ENCODE measurements at regions not wholly inside any gene's neighbourhood (a gene's known extent, or its start where the extent isn't known, plus 50 kb on each side); places are given as distances from the start of the nearest gene placed in this dataset.
"Not testable (repeated sequence)": the region's sequence is repeated elsewhere in the genome, so short reads cannot be mapped to it uniquely, and the experiment has no call there.

DNA sequence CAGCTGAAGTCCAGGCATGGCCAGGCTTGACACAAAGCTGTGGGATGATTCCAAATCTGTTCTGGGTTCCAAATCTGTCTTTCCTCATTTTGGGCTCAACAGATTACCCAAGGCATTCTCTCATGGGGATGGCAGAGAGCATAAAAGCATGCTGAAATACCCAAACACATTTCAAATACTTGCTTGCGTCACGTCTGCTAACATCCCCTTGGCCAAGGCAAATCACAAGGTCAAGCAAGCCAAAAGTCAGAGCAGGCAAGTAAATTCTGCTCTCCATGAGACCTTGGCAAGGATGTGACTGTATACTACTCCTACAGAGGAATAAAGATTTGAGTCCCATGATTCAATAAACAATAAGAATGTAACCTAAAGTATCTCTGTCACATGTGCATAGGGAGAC, 306.7 kb downstream of the EPB41L4A start:
- no peak for DNase-seq

DNA sequence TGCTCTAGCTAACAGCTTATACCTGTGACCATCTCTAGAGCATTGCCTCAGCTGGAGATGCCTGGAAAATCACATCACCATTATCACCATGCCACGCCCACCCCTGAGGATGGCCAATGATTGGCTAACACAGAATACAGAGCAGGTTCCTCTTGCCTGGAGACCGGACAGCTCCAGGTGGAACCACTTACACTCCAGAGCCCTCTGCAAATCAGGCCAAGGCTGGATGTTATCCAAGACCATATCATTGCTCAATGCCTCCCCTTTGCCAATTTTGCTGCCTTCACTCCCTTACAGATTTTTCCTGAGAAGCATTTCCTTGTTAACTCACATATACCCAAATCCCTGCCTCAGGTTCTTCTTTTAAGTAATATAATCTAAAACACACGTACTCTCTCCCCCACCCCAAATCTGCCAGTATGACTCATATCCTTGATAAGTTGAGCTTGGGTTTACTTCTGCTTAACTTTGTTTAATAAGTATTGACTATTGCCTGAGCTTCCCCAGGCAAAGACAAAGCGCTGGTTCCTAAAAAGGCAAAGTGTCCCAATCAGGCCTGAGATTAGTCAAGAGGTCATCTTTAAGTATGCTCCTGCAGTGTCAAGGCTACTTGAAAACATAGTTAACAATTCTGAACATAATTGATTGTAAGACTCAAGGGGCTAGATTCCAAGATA, 309.6 kb downstream of the EPB41L4A start:
- no peak for DNase-seq

DNA sequence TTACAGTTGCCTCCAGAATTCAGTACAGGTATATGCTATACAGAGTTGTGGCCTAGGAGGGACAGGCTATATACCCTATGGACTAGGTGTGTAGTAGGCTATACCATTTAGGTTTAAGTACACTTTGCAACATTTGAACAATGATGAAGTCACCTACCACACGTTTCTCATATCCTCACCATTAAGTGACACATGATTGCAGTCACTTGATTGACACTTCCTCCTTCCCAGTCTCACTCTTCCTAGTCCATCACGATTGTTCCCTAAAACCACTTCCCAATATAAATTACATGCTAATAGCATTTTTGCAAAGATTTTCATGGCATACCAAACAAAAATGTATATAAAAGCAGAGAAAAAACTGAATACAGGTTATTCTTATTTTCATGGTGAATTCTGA, 312.2 kb downstream of the EPB41L4A start:
- DNase-seq, result no peak

DNA sequence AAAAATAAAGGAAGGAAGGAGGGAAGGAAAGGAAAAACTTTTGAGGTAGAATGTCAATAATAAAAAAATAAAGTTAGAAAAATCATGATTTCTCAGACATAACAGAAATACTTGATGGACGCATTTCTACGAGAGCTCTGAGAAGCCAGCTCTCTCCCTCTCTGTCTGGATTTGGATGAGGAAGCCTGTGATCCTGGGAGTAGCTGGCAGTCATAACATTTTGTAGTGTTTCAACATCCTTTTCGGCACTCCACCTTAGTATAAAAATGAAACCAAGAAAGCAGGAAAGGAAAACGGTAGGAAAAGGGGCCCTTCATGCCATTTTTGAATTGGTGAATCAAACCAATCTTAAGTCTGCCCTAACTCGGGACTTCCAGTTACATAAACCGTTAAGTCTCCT, 321.3 kb downstream of the EPB41L4A start:
- no peak for DNase-seq

DNA sequence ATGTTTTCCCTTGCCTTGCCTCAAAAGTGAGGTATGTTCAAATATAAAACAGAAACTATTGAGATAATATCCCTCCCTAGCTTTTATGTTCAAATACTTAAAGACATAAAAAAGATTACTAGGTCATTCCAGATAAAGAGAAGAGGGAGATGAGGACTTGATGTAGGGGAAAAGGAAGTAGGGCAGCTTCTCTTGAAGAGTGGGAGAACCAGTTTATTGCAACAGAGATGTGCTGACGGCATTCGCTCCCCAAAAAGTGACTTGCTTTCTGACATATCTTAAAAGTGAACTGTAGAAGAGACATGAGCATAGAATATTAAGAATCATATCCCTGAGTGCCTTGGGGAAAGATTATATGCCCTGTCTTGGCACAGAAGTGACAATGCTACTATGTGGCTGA, 330.2 kb upstream of the NREP start:
- DNase-seq, result no peak

DNA sequence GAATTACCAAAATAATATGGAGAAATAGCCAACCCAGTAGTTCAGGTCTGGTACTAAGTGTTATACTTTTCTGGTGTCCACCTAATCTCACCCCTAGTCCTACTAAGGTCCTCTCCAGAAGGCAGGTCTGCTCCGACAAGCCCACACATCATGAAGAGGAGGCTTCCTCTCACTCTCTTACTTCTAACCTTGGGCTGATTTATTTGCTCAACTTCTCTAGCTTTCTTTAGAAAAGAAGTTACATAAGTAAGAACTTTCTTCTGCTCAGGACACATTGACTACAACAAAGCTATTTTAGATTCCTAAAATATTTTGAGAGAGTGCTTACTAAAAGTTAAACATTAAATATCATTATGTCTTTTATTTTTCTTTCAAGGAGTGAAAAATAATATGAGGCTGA, 329.7 kb upstream of the NREP start:
- DNase-seq, result no peak

DNA sequence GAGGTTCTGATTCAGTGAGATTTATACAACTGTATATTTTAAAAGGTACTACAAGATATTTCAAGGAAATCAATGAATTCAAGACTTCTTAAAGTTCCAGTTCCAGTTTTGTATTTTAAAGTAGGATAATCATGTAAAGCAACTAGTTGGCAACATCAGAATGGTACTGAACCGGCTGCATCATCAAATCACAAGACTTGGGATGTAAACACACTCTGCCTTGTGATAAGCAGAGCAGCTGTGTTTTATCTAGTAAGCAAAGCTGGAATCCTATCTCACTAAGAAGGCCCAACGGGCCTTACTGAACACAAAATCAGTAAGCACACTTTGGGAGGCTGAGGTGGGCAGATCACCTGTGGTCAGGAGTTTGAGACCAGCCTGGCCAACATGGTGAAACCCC, 327.2 kb upstream of the NREP start:
- no peak for DNase-seq

DNA sequence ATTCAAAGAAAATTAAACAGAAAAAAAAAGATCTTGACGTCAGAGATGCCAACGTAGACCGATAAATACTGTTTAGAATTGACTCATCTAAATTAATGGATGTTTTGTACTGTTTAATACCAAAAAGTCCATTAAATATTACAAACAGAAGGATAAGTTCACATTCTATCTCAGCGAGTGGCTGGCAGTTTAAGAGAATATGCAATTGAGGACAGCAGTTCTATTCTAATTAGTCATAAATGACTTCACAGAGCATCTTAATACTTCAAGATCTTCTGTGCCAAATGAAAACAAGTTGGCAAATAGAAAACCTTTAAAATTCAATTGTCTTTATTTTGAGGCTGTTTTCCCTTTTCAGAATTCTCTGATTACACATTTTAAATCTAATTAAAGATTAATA, 326.6 kb upstream of the NREP start:
- DNase-seq, result no peak

DNA sequence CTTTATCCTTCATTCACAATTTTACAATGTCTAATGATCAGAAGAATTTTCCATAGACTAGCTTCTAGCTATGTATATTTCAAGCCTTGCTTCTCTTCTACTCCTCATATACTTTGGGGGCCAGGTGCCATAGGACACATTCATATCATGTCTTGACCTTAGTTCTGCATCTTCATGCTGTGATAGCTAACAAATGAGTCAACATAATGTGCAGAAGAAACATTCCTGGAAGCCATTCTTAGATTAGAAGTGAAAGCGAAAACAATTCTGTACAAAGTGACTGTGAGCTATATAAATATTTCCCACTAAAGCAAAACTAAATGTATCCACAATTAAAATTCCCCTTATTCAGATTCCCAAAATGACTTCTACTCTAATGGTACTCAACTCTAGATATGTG, 320.2 kb upstream of the NREP start:
- DNase-seq, result no peak

DNA sequence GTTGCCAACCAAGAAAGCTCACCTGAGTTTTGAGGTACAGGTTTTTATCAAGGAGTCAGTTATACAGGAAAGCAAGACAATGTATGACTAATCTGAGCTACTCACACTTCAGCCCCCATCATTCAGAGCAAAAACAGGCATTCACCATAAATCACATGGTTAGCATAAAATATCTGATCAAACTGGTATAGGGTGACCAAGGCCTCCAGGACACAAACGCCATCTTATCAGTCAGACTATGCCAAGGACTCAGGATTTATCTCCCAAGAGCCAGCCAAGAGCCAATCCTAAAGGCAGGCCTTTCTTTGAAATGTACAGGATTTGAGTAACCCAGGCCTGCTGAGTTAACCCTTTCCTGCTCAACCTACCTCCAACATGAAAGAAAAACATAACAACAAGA, 313.0 kb upstream of the NREP start:
- DNase-seq, result no peak

DNA sequence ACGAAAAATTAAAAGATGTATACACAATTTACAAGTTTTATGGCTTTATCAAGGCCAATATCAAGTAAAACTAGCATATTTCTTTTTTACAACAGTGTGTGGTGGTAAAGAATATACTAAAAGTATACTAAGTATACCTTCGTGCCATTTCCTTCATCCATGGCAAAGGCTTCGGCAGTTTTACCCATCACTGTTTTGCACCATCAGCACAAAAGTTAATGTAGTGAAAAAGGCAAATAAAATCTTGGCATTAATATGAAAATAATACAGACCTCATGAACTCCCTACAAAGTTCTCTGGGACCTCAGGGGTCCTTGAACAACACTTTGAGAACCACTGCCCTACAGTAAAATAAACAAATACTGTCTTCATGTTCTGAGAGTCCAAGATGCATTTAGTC, 312.3 kb upstream of the NREP start:
- no peak for DNase-seq

DNA sequence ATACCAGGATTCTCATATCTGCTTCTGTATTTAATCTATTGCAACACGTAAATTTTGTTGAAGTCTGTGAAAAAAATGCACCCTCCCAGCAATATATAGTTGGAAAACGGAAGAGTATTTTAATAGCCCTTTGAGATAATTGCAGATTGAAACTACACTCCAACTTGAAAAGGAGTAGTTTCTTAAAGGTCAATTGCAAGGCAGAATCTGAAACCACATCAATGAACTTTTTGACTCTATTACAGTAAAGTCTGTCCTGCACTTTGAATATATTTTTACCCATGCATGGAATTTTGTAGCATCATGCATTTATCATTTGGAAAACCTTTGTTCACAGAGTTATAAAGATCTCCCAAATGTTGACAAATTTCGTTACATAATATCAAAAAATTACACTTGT, 311.6 kb upstream of the NREP start:
- no peak for DNase-seq

DNA sequence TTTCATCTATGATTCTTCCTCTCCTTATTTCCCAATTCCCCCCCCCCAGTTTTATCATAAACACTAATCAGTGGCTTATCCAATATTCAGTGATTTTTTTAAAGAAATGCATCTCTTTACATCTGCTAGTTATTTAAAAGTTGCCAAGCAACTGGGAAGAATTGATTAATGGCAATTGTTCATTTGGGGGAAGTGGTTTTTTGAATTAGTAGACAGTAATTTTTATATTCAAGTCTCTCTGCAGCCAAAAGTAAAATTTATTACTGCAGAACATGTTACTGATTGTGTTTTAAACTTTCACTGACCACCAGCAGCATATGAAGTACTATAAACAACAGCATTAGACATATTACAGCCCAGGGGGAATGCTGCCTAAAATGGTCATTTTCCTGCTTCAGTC, 308.8 kb upstream of the NREP start:
- DNase-seq, result no peak

DNA sequence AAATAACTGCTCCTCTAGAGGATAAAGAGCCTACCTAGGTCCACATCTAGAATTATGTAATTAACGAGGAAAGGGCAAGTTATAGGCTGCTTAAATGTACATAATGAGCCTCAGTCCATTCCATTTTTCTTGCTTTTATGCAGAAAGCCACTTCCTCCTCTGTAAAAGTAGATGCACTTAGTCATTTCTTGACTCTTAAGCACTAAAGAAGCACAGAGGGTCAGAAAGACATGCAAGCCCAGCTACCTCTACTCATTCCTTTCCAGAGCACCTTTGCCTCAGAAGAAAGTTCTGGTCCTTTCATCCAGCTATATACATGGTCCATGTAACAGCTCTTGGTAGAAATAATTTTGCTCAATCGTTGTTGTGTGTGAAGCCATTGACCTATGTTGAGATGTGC, 308.0 kb upstream of the NREP start:
- no peak for DNase-seq

DNA sequence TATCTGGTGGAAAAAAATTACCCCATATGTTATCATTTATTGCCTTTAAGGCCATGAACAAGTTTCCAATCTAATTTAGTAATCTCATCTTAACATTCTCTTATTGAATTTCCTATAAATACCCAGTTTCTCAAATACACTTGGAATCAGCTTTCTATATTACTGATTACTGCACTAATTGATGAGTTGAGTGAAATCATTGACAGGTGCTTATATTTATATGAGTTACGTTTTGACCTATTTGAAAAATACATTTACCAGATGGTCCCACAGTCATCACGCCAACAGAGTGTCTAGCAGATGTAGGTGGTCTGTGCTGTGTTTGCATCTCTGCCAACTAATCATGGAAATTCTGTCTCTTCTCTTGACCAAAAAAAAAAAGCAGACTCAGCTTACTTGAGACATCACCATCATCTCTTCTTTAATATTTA, 307.3 kb upstream of the NREP start:
- DNase-seq, result no peak

DNA sequence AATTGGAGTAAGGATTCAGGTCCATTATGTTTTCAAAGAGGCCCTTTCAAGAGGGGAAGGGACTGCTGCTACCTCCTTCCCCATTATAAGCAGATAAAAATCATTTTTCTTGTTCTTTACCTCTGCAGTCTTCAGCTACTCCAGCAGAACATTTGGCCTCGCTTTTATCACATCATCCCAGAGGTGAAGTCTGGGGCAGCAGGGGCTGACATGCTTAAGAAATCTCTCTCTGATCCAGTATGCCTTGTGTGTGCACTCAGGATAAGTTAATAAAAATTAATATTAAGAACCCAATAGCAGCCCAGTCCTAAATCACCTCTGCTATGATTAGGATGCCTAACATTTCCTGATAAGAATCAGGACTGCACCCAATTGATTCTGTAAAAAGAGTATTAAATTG, 306.9 kb upstream of the NREP start:
- no peak for DNase-seq

DNA sequence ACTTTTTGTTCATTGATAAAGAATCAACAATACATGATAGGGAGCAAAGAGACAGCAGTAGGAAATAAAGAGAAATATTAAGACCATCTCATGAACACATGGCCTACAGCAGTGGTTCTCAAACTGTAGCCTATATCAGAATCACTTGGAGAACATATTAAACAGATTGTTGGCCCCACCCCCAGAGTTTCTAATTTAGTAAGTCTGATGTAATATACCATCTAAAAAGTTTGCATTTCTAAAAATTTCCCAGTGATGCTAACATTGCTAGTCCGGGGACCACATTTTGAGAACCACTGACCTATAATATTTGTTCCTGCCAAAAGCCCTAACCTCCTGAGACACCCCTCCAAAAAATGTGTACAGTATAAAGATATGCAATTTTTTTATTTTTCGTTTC, 306.2 kb upstream of the NREP start:
- no peak for DNase-seq

DNA sequence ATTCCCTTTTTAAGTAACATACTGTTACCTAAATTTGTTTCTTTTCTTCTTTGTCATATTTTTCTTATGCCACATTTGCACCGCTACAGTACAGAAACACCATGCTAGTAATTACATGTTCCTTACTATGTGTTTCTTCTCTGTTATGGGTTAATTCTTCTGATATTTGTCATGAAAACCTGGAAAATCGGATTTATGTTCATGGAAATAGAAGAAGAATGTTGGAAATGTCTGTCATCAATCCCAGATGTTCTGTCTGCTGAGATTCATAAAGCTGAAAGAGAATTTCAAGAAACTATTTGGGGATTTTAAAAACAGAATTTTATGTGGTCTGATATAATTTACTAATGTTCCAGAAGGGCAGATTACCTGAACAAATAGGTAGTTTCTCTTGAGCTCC, 305.2 kb upstream of the NREP start:
- DNase-seq, result no peak

DNA sequence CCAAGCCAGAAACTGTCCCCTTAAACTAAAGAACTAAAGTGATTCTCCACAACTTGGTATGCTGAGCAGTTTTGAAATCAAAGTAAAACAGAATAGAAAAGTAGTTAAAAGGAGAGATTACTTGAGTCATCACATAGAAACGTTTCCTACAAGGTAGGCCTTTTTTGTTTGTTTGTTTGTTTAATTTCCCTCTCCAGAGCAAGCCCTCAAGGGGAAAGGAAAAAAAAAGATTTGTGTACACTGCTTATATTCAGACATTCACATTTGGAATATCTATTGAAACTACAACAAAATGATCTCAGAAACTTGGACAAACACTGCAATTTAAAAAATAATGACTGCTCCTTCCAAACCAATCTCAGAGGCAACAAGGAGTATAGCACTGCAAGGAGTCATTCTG, 304.7 kb upstream of the NREP start:
- DNase-seq, result no peak

DNA sequence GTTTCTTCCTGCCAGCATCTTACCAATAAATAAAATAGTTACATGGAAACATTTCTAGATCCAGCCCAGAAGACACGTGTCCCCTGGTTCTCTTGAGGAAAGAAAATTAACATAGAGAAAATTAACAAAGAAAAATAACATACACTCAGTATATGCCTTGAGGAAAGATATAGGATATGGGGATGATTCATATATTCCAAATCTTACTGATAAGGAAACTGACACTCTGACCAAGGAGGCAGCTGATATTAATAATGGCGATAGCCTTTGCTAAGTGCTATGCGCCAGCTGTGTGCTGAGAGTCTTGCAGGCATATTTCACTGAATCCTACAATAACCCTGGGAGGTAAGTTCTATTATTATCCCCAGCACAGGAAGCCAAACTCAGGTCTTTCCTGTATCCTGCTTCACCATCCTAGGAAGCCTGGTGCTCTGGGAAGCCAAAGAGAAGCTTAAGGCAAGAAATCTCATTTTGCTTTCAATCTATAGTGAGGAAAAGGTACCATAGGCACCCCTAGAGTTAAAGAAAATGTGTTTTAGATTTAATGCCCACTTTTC, 302.7 kb upstream of the NREP start:
- DNase-seq, result no peak

DNA sequence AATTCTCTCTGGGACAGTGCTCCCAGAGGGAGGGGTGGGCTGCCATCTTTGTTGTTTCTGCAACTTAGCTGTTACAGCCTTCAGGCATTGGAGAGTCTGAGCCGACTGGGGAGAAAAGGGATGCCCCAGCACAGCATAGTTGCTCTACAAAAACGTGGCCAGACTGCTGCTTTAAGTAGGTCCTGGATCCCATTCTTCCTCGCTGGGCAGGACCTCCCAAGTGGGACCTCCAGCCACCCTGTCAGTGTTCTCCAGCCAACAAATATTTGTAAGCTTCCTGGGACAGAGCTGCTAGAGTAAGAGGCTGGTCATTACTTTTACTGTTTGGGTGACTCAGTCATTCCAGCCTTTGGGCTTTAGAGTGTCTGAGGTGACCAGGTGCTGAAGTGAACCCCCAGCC, 292.7 kb upstream of the NREP start:
- no peak for DNase-seq

DNA sequence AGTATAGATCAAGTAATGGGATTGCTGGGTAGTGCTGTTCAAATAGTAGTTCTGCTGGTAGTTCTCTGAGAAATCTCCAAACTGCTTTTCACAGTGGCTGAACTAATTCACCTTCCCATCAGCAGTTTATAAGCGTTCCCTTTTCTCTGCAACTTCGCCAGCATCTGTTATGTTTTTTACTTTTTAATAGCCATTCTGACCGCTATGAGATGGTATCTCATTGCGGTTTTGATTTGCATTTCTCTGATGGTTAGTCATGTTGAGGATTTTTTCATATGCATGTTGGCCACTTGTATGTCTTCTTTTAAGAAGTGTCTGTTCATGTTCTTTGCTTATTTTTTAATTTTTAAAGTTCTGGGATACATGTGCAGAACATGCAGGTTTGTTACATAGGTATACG, 279.2 kb upstream of the NREP start:
- no peak for DNase-seq

DNA sequence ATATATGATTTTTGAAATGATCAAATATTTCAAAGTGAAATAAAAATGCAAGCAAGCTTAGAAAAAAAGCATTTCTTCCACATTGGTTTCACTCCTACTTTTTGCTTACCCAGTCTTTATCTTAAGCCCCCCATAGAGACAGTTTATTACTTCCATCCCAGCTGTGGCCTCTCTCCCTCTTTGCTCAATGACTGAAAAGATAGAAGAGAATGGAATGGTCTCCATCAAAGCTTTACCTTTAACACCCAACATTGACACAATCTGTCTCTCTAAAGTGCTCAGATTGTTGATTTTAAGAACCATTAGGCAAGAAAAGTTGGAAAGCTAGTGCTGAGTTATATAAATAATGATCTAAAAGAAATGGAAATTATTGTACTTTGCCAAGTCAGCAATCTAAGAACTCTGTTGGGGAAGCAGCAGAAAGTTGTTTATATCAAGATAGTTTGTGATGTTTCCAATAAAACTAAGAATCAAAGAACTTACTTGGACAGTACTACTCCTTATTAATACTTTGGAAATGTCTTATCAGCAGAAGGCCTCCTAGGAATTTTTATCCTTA, 277.5 kb upstream of the NREP start:
- DNase-seq, result no peak

DNA sequence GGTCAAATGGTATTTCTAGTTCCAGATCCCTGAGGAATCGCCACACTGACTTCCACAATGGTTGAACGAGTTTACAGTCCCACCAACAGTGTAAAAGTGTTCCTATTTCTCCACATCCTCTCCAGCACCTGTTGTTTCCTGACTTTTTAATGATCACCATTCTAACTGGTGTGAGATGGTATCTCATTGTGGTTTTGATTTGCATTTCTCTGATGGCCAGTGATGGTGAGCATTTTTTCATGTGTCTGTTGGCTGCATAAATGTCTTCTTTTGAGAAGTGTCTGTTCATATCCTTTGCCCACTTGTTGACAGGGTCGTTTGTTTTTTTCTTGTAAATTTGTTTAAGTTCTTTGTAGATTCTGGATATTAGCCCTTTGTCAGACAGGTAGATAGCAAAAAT, 269.9 kb upstream of the NREP start:
- DNase-seq, result not testable (repeated sequence)

DNA sequence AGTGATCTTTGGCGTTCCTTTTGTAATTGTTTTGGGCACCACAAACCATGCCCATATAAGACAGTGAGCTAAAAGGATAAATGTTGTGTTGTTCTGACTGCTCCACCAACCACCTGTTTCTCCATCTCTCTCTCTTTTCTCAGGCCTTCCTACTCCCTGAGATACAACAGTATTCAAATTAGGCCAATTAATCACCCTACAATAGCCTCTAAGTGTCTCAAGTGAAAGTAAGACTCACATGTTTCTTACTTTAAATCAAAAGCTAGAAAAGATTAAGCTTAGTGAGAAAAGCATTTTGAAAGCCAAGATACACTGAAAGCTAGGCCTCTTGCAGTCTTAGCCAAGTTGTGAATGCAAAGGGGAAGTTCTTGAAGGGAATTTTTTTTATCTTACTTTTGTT, 268.8 kb upstream of the NREP start:
- no peak for DNase-seq
